H1 (cell line): ENCODE measurements at regions not wholly inside any gene's neighbourhood (a gene's known extent, or its start where the extent isn't known, plus 50 kb on each side); places are given as distances from the start of the nearest gene placed in this dataset.

Experiments
- CTCF ChIA-PET: fragments of 300-600 bp; sonication (Branson Sonifier 250); formaldehyde crosslinking; loops from one replicate; lab custom pipeline; 2021; ENCODE audit not compliant: partially characterized antibody; lab: Charles Lee
- POLR2A ChIA-PET: fragments of 300-600 bp; sonication (Branson Sonifier 250); formaldehyde crosslinking; loops from one replicate; lab custom pipeline; 2021; ENCODE audit warnings: inconsistent platforms; ENCODE audit not compliant: partially characterized antibody; lab: Charles Lee
- DNase-seq, 2 experiments: peaks; one replicate each; pipeline versions ENCODE4 v3.0.0 to v3.0.0-alpha.2; 2010 to 2022; ENCODE audit warnings: low spot score in 2 of 2, low read depth in 1 of 2, mixed read lengths in 1 of 2
- FAIRE-seq: peaks from 2 replicates; lab custom pipeline; 2011; peaks lifted over from hg19 to GRCh38; lab: Jason Lieb, UNC
- H2AFZ ChIP-seq: 2 replicates; pipeline ENCODE4 v1.8.1; 2012; ENCODE audit warnings: low read length, inconsistent platforms
- H2AK5ac ChIP-seq: 2 replicates; pipeline ENCODE4 v1.6.1; 2013; ENCODE audit warnings: low read depth, low read length
- H2BK120ac ChIP-seq: replicated peaks from 2 replicates; pipeline ENCODE3; 2013; ENCODE audit warnings: low read depth, low read length, inconsistent platforms
- H2BK12ac ChIP-seq: 2 replicates; pipeline ENCODE4 v1.6.1; 2013; ENCODE audit warnings: low read depth, low read length
- H2BK15ac ChIP-seq: 2 replicates; pipeline ENCODE4 v1.6.1; 2013; ENCODE audit warnings: low read length
- H2BK20ac ChIP-seq: 2 replicates; pipeline ENCODE4 v1.6.1; 2013; ENCODE audit warnings: low read length
- H2BK5ac ChIP-seq: 2 replicates; pipeline ENCODE4 v1.6.1; 2013; ENCODE audit warnings: low read depth, low read length
- H3K14ac ChIP-seq: 2 replicates; pipeline ENCODE4 v1.6.1; 2013; ENCODE audit warnings: inconsistent platforms; ENCODE audit not compliant: insufficient read length
- H3K18ac ChIP-seq: 2 replicates; pipeline ENCODE4 v1.6.1; 2013; ENCODE audit warnings: low read length; ENCODE audit errors: extremely low read depth
- H3K23ac ChIP-seq: 2 replicates; pipeline ENCODE4 v1.6.1; 2013; ENCODE audit warnings: inconsistent platforms; ENCODE audit not compliant: insufficient read length
- H3K23me2 ChIP-seq: 2 replicates; pipeline ENCODE4 v1.6.1; 2013; ENCODE audit warnings: low read depth, low read length
- H3K27ac ChIP-seq: 2 replicates; pipeline ENCODE4 v1.6.1; 2011; ENCODE audit warnings: low read depth, low read length, inconsistent platforms
- H3K27me3 ChIP-seq, 4 experiments: replicated peaks in 1 of 4; 1 replicate in 1 of 4; 2 replicates in 3 of 4; pipeline versions ENCODE4 v1.6.1 to v1.8.1; 2011 to 2013; ENCODE audit warnings: low read length in 3 of 4, mild to moderate bottlenecking in 3 of 4, inconsistent platforms in 2 of 4, mixed read lengths in 2 of 4, moderate library complexity in 1 of 4; ENCODE audit not compliant: control insufficient read depth in 3 of 4, insufficient read depth in 3 of 4; ENCODE audit errors: extremely low read depth in 1 of 4
- H3K36me3 ChIP-seq, 4 experiments: 2 replicates each; pipeline versions ENCODE4 v1.6.1 to v1.8.1; 2011 to 2013; ENCODE audit warnings: mild to moderate bottlenecking in 4 of 4, low read length in 3 of 4, moderate library complexity in 2 of 4, control low read depth in 1 of 4, inconsistent platforms in 1 of 4; ENCODE audit not compliant: insufficient read depth in 4 of 4, control insufficient read depth in 2 of 4
- H3K4ac ChIP-seq: replicated peaks from 2 replicates; pipeline ENCODE3; 2013; ENCODE audit warnings: low read length, low read depth, mixed read lengths, inconsistent platforms; ENCODE audit not compliant: insufficient read length
- H3K4me1 ChIP-seq, 4 experiments: replicated peaks in 1 of 4; 1 replicate in 1 of 4; 2 replicates in 3 of 4; pipeline versions ENCODE4 v1.6.1 to v1.8.1; 2011 to 2013; ENCODE audit warnings: low read length in 3 of 4, inconsistent platforms in 2 of 4, mixed read lengths in 1 of 4; ENCODE audit not compliant: insufficient read depth in 4 of 4, control insufficient read depth in 3 of 4
- H3K4me2 ChIP-seq, 2 experiments: 2 replicates each; pipeline versions ENCODE4 v1.6.1 to v1.8.1; 2011 to 2013; ENCODE audit warnings: low read depth in 2 of 2, low read length in 2 of 2, control low read depth in 1 of 2, inconsistent platforms in 1 of 2, mild to moderate bottlenecking in 1 of 2; ENCODE audit not compliant: insufficient read depth in 1 of 2
- H3K4me3 ChIP-seq, 4 experiments: fragments of 200-600, 300-600 bp in 1 of 4; sonication (generic), shearing (Covaris generic), sonication (Bioruptor Twin) in 1 of 4; 2 replicates each; pipeline versions ENCODE4 v1.5.1 to v1.8.1; 2011 to 2016; ENCODE audit warnings: low read length in 4 of 4, low read depth in 3 of 4, control low read depth in 2 of 4, inconsistent platforms in 2 of 4, mild to moderate bottlenecking in 2 of 4, mixed read lengths in 1 of 4, moderate library complexity in 1 of 4; ENCODE audit not compliant: insufficient read depth in 2 of 4; ENCODE audit errors: extremely low read depth in 1 of 4
- H3K56ac ChIP-seq: replicated peaks from 2 replicates; pipeline ENCODE3; 2013; ENCODE audit warnings: low read depth, mild to moderate bottlenecking, mixed read lengths, low read length, inconsistent platforms; ENCODE audit not compliant: insufficient read length
- H3K79me1 ChIP-seq: 2 replicates; pipeline ENCODE4 v1.6.1; 2013; ENCODE audit warnings: low read depth, low read length, control low read depth
- H3K79me2 ChIP-seq, 2 experiments: 2 replicates each; pipeline versions ENCODE4 v1.6.1 to v1.8.1; 2012 to 2013; ENCODE audit warnings: low read length in 2 of 2, mild to moderate bottlenecking in 2 of 2, inconsistent platforms in 1 of 2; ENCODE audit not compliant: insufficient read depth in 2 of 2, control insufficient read depth in 1 of 2
- H3K9ac ChIP-seq, 4 experiments: replicated peaks in 1 of 4; 1 replicate in 1 of 4; 2 replicates in 3 of 4; pipeline versions ENCODE4 v1.6.1 to v1.8.1; 2011 to 2013; ENCODE audit warnings: low read depth in 3 of 4, low read length in 3 of 4, control low read depth in 2 of 4, mild to moderate bottlenecking in 2 of 4, moderate library complexity in 2 of 4, inconsistent platforms in 1 of 4; ENCODE audit errors: extremely low read depth in 1 of 4
- H3K9me3 ChIP-seq, 2 experiments: 2 replicates each; pipeline versions ENCODE4 v1.6.1 to v1.8.1; 2012 to 2013; ENCODE audit warnings: mild to moderate bottlenecking in 2 of 2, moderate library complexity in 2 of 2, control low read depth in 1 of 2, inconsistent platforms in 1 of 2, low read depth in 1 of 2, low read length in 1 of 2, mixed read lengths in 1 of 2; ENCODE audit not compliant: insufficient read depth in 2 of 2
- H4K20me1 ChIP-seq, 2 experiments: replicated peaks in 1 of 2; 2 replicates each; pipeline versions ENCODE3 to v1.8.1; 2011 to 2013; ENCODE audit warnings: inconsistent platforms in 2 of 2, low read length in 2 of 2, mild to moderate bottlenecking in 1 of 2; ENCODE audit not compliant: insufficient read depth in 2 of 2, control insufficient read depth in 1 of 2
- H4K5ac ChIP-seq: 2 replicates; pipeline ENCODE4 v1.6.1; 2013; ENCODE audit warnings: low read length, low read depth, mixed read lengths, inconsistent platforms; ENCODE audit not compliant: insufficient read length
- H4K8ac ChIP-seq: 2 replicates; pipeline ENCODE4 v1.8.0; 2013; ENCODE audit warnings: mild to moderate bottlenecking, moderate library complexity, low read length, inconsistent platforms; ENCODE audit not compliant: insufficient read depth; ENCODE audit errors: extremely low read depth
- H4K91ac ChIP-seq: replicated peaks from 2 replicates; pipeline ENCODE3; 2013; ENCODE audit warnings: low read length, mixed read lengths, inconsistent platforms; ENCODE audit not compliant: insufficient read length
- ATF2 ChIP-seq: IDR thresholded peaks from 2 replicates; pipeline ENCODE4 v1.6.1; 2012; ENCODE audit warnings: low read length, inconsistent platforms
- MAX ChIP-seq: IDR thresholded peaks from 2 replicates; pipeline ENCODE4 v1.6.1; 2012; ENCODE audit warnings: inconsistent platforms
- PHF8 ChIP-seq: fragments of 200-600 bp; sonication (generic); conservative IDR thresholded peaks from 2 replicates; pipeline ENCODE4 v1.7.1; 2012; ENCODE audit warnings: low read depth, mild to moderate bottlenecking, inconsistent platforms, low read length, moderate library complexity
- RAD21 ChIP-seq, 2 experiments: IDR thresholded peaks in 1 of 2; conservative IDR thresholded peaks in 1 of 2; 2 replicates each; pipeline ENCODE4 v1.6.1; 2011; ENCODE audit warnings: low read depth in 2 of 2, low read length in 2 of 2, improper control_type of control experiment in 1 of 2, inconsistent platforms in 1 of 2, mild to moderate bottlenecking in 1 of 2, moderate library complexity in 1 of 2
- RBBP5 ChIP-seq: IDR thresholded peaks from 2 replicates; pipeline ENCODE4 v1.7.1; 2012; ENCODE audit warnings: low read depth, mild to moderate bottlenecking, inconsistent platforms, low read length, moderate library complexity, borderline replicate concordance
- RFX5 ChIP-seq: IDR thresholded peaks from 2 replicates; pipeline ENCODE4 v1.6.1; 2011; ENCODE audit warnings: low read depth, low read length, improper control_type of control experiment, borderline replicate concordance
- SAP30 ChIP-seq: fragments of 300-600 bp; sonication (generic); IDR thresholded peaks from 2 replicates; pipeline ENCODE4 v1.7.1; 2012; ENCODE audit warnings: low read length, moderate library complexity, mild to moderate bottlenecking, inconsistent platforms; ENCODE audit not compliant: insufficient read depth, insufficient replicate concordance
- SIRT6 ChIP-seq: IDR thresholded peaks from one replicate; pipeline ENCODE4 v1.7.1; 2012; ENCODE audit warnings: low read length, inconsistent platforms
- TAF7 ChIP-seq: optimal IDR thresholded peaks from 2 replicates; pipeline ENCODE3; 2011; ENCODE audit warnings: low read depth, mild to moderate bottlenecking, inconsistent platforms, low read length, moderate library complexity, borderline replicate concordance
- USF2 ChIP-seq: IDR thresholded peaks from 2 replicates; pipeline ENCODE4 v1.6.1; 2011; ENCODE audit warnings: low read length, improper control_type of control experiment
- WGBS, 2 experiments: shearing (Covaris generic) in 1 of 2; methylation state at CpG; one replicate each; pipeline versions ENCODE4 v1.1.6 to v1.1.7; 2013 to 2015; ENCODE audit warnings: low lambda C conversion rate in 2 of 2, mixed read lengths in 2 of 2, inconsistent platforms in 1 of 2, low coverage in 1 of 2, missing lambda C conversion rate in 1 of 2; ENCODE audit not compliant: insufficient replicate concordance in 2 of 2, insufficient coverage in 1 of 2, insufficient read length in 1 of 2; ENCODE audit errors: extremely low coverage in 1 of 2, missing lambda C conversion rate in 1 of 2; 5-methylcytosine and 5-hydroxymethylcytosine counted together

- H3K4me2 ChIP-seq, result no peak overlapping the region
- ChIA-PET CTCF (interaction anchor here (1.2 kb wide), 1 partner anchor 10 kb away, joined by 4 read pairs; no protein-coding TSS in a partner anchor), POLR2A (no interaction called here)
- no peak overlapping the region for H3K27ac ChIP-seq
- no peak overlapping the region for H3K14ac ChIP-seq
- no peak overlapping the region for H4K5ac ChIP-seq
- no peaks in the 10 kb centered on the region for H3K36me3 ChIP-seq
- DNase-seq (no peak), FAIRE-seq (no peak)
- no peak overlapping the region for H2AK5ac ChIP-seq
- no peaks in the 10 kb centered on the region for H3K27me3 ChIP-seq
- no peak overlapping the region for H3K4me3 ChIP-seq
- H3K79me1 ChIP-seq, result no peaks in the 10 kb centered on the region
- WGBS, 2 experiments, result 93% methylated on average over 1 of the region's 1 CpG; no CpG with 5 or more reads in 1 of the 2 experiments
- no peak overlapping the region for H2AFZ ChIP-seq
- no peak overlapping the region for H2BK15ac ChIP-seq
- no peak overlapping the region for H2BK5ac ChIP-seq
- no peaks in the 10 kb centered on the region for H3K79me2 ChIP-seq
- H2BK12ac ChIP-seq, result no peak overlapping the region
- no peak overlapping the region for H3K56ac ChIP-seq
- no peak overlapping the region for H4K8ac ChIP-seq
- no peak overlapping the region for H3K9ac ChIP-seq
- H4K20me1 ChIP-seq, result no peaks in the 10 kb centered on the region
- no peaks in the 10 kb centered on the region; the same call in 1 of the 2 replicates for H3K23me2 ChIP-seq
- H3K18ac ChIP-seq, result no peak overlapping the region
- H2BK20ac ChIP-seq, result no peak overlapping the region
- H3K4ac ChIP-seq, result no peak overlapping the region
- H3K9me3 ChIP-seq, result peaks cover 4 to 6% of the 10 kb centered on the region in 2 experiments; a peak in 2 of 4 replicates
- no peak overlapping the region for H2BK120ac ChIP-seq
- no peak overlapping the region for H3K23ac ChIP-seq
- H3K4me1 ChIP-seq, result no peaks in the 10 kb centered on the region
- H4K91ac ChIP-seq, result no peak overlapping the region
- no peak for TF ChIP-seq SAP30
- no peak for TF ChIP-seq MAX
- no peak for TF ChIP-seq ATF2
- no peak for TF ChIP-seq RAD21 (IDR thresholded peaks at IDR 0.05 in 1 of 2, conservative IDR thresholded peaks at IDR 0.05 in 1 of 2; ENCODE audit: low read depth in 2 of 2, low read length in 2 of 2)
- no peak for TF ChIP-seq RBBP5
- no peak for TF ChIP-seq RFX5
- TF ChIP-seq PHF8, result no peak
- no peak for TF ChIP-seq TAF7
- no peak for TF ChIP-seq SIRT6
- TF ChIP-seq USF2, result no peak
Measured at GRCh38 chr3:168895419-168895818, 768.1 kb downstream of the MECOM start.
